Nephron progenitor cell (in vitro differentiated cells): ENCODE measurements at regions not wholly inside any gene's neighbourhood (a gene's known extent, or its start where the extent isn't known, plus 50 kb on each side); places are given as distances from the start of the nearest gene placed in this dataset.

Experiments used
- DNase-seq: peaks from one replicate; pipeline ENCODE4 v3.0.0; 2021
- H3K27ac Mint-ChIP-seq: 2 replicates; pipeline ENCODE4 v1.8.0; 2021; ENCODE audit warnings: mild to moderate bottlenecking, moderate library complexity, mixed read lengths
- H3K27me3 Mint-ChIP-seq: 2 replicates; pipeline ENCODE4 v1.8.0; 2021; ENCODE audit warnings: mild to moderate bottlenecking, low read depth, mixed read lengths; ENCODE audit not compliant: poor library complexity
- H3K36me3 Mint-ChIP-seq: 2 replicates; pipeline ENCODE4 v1.8.0; 2021; ENCODE audit warnings: low read depth, mixed read lengths
- H3K4me1 Mint-ChIP-seq: 2 replicates; pipeline ENCODE4 v1.8.0; 2021; ENCODE audit warnings: mixed read lengths
- H3K4me3 Mint-ChIP-seq: 2 replicates; pipeline ENCODE4 v1.8.0; 2021; ENCODE audit warnings: mild to moderate bottlenecking, moderate library complexity, mixed read lengths
- H3K9me3 Mint-ChIP-seq: 2 replicates; pipeline ENCODE4 v1.8.0; 2021; ENCODE audit warnings: mild to moderate bottlenecking, moderate library complexity, mixed read lengths
- CTCF ChIP-seq: fragments of 200-600 bp; sonication (generic); IDR thresholded peaks from 2 replicates; pipeline ENCODE4 v1.5.0; 2021; ENCODE audit warnings: antibody characterized with exemption

- Mint-ChIP-seq H3K4me3 (no peak overlapping the region), H3K9me3 (peaks cover 11% of the 10 kb centered on the region), H3K4me1 (peaks cover 40% of the 10 kb centered on the region), H3K27ac (no peak overlapping the region), H3K27me3 (peaks cover 17% of the 10 kb centered on the region), H3K36me3 (peaks cover 7% of the 10 kb centered on the region)
- no peak for DNase-seq
- no peak for TF ChIP-seq CTCF
These were observed 98.1 kb downstream of the PSMG1 start for GRCh38 chr21:39084979-39085729.

- Mint-ChIP-seq H3K4me3 (no peak overlapping the region), H3K27ac (no peak overlapping the region), H3K9me3 (peaks cover 7% of the 10 kb centered on the region), H3K4me1 (peaks cover 48% of the 10 kb centered on the region), H3K36me3 (peaks cover 7% of the 10 kb centered on the region), H3K27me3 (peaks cover 17% of the 10 kb centered on the region)
- no peak for TF ChIP-seq CTCF
- DNase-seq, result no peak
These were observed 99.2 kb downstream of the PSMG1 start for GRCh38 chr21:39084073-39084472.

- Mint-ChIP-seq H3K27me3 (peaks cover 17% of the 10 kb centered on the region), H3K27ac (no peak overlapping the region), H3K36me3 (peaks cover 1% of the 10 kb centered on the region), H3K4me3 (no peak overlapping the region), H3K4me1 (peaks cover 48% of the 10 kb centered on the region), H3K9me3 (peaks cover 1% of the 10 kb centered on the region)
- no peak for TF ChIP-seq CTCF
- no peak for DNase-seq
These were observed 99.8 kb downstream of the PSMG1 start for GRCh38 chr21:39083377-39084008.

GRCh38 chr21:39082656-39083376, 100.4 kb downstream of the PSMG1 start:
- DNase-seq, result no peak
- TF ChIP-seq CTCF, result no peak
- H3K27me3 Mint-ChIP-seq, result peaks cover 17% of the 10 kb centered on the region

GRCh38 chr21:39080366-39080765, 102.9 kb downstream of the PSMG1 start:
- no peak for DNase-seq
- no peaks in the 10 kb centered on the region for H3K36me3 Mint-ChIP-seq
- H3K9me3 Mint-ChIP-seq, result peaks cover 5% of the 10 kb centered on the region
- no peak overlapping the region for H3K27ac Mint-ChIP-seq
- peaks cover 23% of the 10 kb centered on the region for H3K4me1 Mint-ChIP-seq
- TF ChIP-seq CTCF, result no peak
- H3K4me3 Mint-ChIP-seq, result no peak overlapping the region
- peaks cover 20% of the 10 kb centered on the region for H3K27me3 Mint-ChIP-seq

More at GRCh38 chr21:39082656-39083376, 100.4 kb downstream of the PSMG1 start:
- H3K4me3 Mint-ChIP-seq, result no peak overlapping the region
- peaks cover 43% of the 10 kb centered on the region for H3K4me1 Mint-ChIP-seq
- H3K27ac Mint-ChIP-seq, result no peak overlapping the region
- no peaks in the 10 kb centered on the region for H3K9me3 Mint-ChIP-seq
- H3K36me3 Mint-ChIP-seq, result no peaks in the 10 kb centered on the region
